ENCODE measurements at regions not wholly inside any gene's neighbourhood (a gene's known extent, or its start where the extent isn't known, plus 50 kb on each side); places are given as distances from the start of the nearest gene placed in this dataset.
"Not testable (repeated sequence)": the region's sequence is repeated elsewhere in the genome, so short reads cannot be mapped to it uniquely, and the experiment has no call there.

DNA sequence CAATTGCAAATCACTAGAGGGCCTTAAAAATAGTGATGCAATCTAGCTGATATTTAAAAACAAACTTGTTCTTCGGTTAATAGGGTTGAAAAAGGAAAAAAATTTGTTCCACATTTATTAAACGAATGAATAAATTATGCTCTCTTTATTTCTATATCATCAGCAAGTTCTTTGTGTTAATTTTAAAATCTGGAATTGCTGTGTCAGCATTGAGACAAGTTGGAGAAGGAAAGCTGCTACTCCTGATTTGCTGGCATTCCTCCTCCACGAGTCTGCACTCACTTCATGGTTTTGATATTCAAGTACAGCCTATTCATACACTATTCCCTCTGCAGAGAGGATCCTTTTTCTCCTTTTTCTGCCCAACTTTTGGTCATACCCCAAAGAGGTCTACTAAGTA, 117.6 kb downstream of the MRPL39 start:
- Histone ChIP-seq H3K4me1 (ENCODE audit: control insufficient read depth in 1 of 2, low read depth in 2 of 2) (no peaks in the 10 kb centered on the region), H3K27ac (no peak overlapping the region), H3K36me3 (no peaks in the 10 kb centered on the region), H3K9me3 (no peaks in the 10 kb centered on the region), H3K4me3 (no peak overlapping the region), H3K27me3 (replicated peaks; ENCODE audit: insufficient read depth) (no peaks in the 10 kb centered on the region)
- TF ChIP-seq, protein P1, sequence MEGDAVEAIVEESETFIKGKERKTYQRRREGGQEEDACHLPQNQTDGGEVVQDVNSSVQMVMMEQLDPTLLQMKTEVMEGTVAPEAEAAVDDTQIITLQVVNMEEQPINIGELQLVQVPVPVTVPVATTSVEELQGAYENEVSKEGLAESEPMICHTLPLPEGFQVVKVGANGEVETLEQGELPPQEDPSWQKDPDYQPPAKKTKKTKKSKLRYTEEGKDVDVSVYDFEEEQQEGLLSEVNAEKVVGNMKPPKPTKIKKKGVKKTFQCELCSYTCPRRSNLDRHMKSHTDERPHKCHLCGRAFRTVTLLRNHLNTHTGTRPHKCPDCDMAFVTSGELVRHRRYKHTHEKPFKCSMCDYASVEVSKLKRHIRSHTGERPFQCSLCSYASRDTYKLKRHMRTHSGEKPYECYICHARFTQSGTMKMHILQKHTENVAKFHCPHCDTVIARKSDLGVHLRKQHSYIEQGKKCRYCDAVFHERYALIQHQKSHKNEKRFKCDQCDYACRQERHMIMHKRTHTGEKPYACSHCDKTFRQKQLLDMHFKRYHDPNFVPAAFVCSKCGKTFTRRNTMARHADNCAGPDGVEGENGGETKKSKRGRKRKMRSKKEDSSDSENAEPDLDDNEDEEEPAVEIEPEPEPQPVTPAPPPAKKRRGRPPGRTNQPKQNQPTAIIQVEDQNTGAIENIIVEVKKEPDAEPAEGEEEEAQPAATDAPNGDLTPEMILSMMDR (IDR thresholded peaks at IDR 0.05): no peak
- DNase-seq (ENCODE audit: low spot score) (no peak), ATAC-seq (ENCODE audit: insufficient number of reproducible peaks, low FRiP score, low read depth) (no peak)

- no peaks in the 10 kb centered on the region for H3K36me3 ChIP-seq
- ATAC-seq (ENCODE audit: insufficient number of reproducible peaks, low FRiP score, low read depth) (no peak), DNase-seq (ENCODE audit: low spot score) (no peak)
- no peaks in the 10 kb centered on the region for H3K27me3 ChIP-seq (replicated peaks; ENCODE audit: insufficient read depth)
- H3K4me3 ChIP-seq: no peak overlapping the region
- no peak overlapping the region for H3K27ac ChIP-seq
- H3K4me1 ChIP-seq (ENCODE audit: control insufficient read depth in 1 of 2, low read depth in 2 of 2): no peaks in the 10 kb centered on the region
- TF ChIP-seq, protein P1 (IDR thresholded peaks at IDR 0.05): no peak
- H3K9me3 ChIP-seq: peaks cover 11% of the 10 kb centered on the region
These were observed 120.2 kb downstream of the MRPL39 start for GRCh38 chr21:25487046-25487594.

- H3K36me3 ChIP-seq: no peaks in the 10 kb centered on the region
- H3K4me1 ChIP-seq (ENCODE audit: control insufficient read depth in 1 of 2, low read depth in 2 of 2): no peaks in the 10 kb centered on the region
- H3K9me3 ChIP-seq: peaks cover 21% of the 10 kb centered on the region
- no peak for ATAC-seq (ENCODE audit: insufficient number of reproducible peaks, low FRiP score, low read depth)
- TF ChIP-seq, protein P1 (IDR thresholded peaks at IDR 0.05): no peak
- no peaks in the 10 kb centered on the region for H3K27me3 ChIP-seq (replicated peaks; ENCODE audit: insufficient read depth)
- H3K4me3 ChIP-seq: no peak overlapping the region
- DNase-seq (ENCODE audit: low spot score): no peak
- H3K27ac ChIP-seq: no peak overlapping the region
These were observed 121.4 kb downstream of the MRPL39 start for GRCh38 chr21:25485914-25486313.

- DNase-seq (ENCODE audit: low spot score): no peak
- ATAC-seq (ENCODE audit: insufficient number of reproducible peaks, low FRiP score, low read depth): no peak
- Histone ChIP-seq H3K27ac (no peak overlapping the region), H3K4me3 (no peak overlapping the region), H3K27me3 (replicated peaks; ENCODE audit: insufficient read depth) (no peaks in the 10 kb centered on the region), H3K9me3 (no peaks in the 10 kb centered on the region), H3K4me1 (ENCODE audit: control insufficient read depth in 1 of 2, low read depth in 2 of 2) (no peaks in the 10 kb centered on the region), H3K36me3 (no peaks in the 10 kb centered on the region)
- TF ChIP-seq, protein P1 (IDR thresholded peaks at IDR 0.05): no peak
These were observed 139.4 kb downstream of the MRPL39 start for GRCh38 chr21:25467896-25468295.

DNA sequence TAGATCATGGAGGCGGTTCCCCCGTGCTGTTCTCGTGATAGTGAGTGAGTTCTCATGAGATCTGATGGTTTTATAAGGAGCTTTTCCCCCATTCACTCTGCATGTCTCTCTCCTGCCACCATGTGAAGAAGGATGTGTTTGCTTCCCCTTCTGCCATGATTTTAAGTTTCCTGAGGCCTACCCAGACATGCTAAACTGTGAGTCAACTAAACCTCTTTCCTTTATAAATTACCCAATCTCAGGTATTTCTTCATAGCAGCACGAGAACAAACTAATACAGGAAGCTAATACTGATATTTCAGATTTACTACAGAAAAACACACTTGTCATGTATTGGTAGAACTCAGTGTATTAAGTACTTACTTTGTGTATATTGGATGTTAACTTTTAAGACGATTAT, 140.2 kb downstream of the MRPL39 start:
- H3K36me3 ChIP-seq; H3K4me3 ChIP-seq; H3K4me1 ChIP-seq (ENCODE audit: control insufficient read depth in 1 of 2, low read depth in 2 of 2): not testable (repeated sequence)

GRCh38 chr21:25466470-25466869, 140.8 kb downstream of the MRPL39 start:
- Histone ChIP-seq H3K4me1 (ENCODE audit: control insufficient read depth in 1 of 2, low read depth in 2 of 2) (peaks cover 6% of the 10 kb centered on the region in 2 donors), H3K4me3 (no peak overlapping the region), H3K27ac (no peak overlapping the region), H3K36me3 (no peaks in the 10 kb centered on the region), H3K27me3 (replicated peaks; ENCODE audit: insufficient read depth) (no peaks in the 10 kb centered on the region), H3K9me3 (no peaks in the 10 kb centered on the region)
- no peak for DNase-seq (ENCODE audit: low spot score)
- ATAC-seq (ENCODE audit: insufficient number of reproducible peaks, low FRiP score, low read depth): no peak
- TF ChIP-seq, protein P1 (IDR thresholded peaks at IDR 0.05): no peak

More for the DNA sequence above, 140.2 kb downstream of the MRPL39 start:
- not testable (repeated sequence) for DNase-seq (ENCODE audit: low spot score); H3K9me3 ChIP-seq; ATAC-seq (ENCODE audit: insufficient number of reproducible peaks, low FRiP score, low read depth); H3K27me3 ChIP-seq (replicated peaks; ENCODE audit: insufficient read depth); H3K27ac ChIP-seq
